ENCODE measurements at regions not wholly inside any gene's neighbourhood (a gene's known extent, or its start where the extent isn't known, plus 50 kb on each side); places are given as distances from the start of the nearest gene placed in this dataset.

- ChIA-PET CTCF (ENCODE audit: low intra/inter-chr PET ratio, low total read pairs) (no interaction called here), POLR2A (no interaction called here)
- H3K79me2 ChIP-seq (ENCODE audit: insufficient read depth, low read length): no peaks in the 10 kb centered on the region
- H4K20me1 ChIP-seq (ENCODE audit: insufficient read depth, low read length): no peaks in the 10 kb centered on the region
- TF ChIP-seq ZBTB10 (CRISPR knock-in tag; IDR thresholded peaks at IDR 0.05; ENCODE audit: borderline replicate concordance): no peak
- no peak for TF ChIP-seq ZNF501 (CRISPR knock-in tag; IDR thresholded peaks at IDR 0.05)
- no peak for TF ChIP-seq ZBTB39 (CRISPR knock-in tag; IDR thresholded peaks at IDR 0.05)
- no peak for TF ChIP-seq PRDM10 (CRISPR knock-in tag; IDR thresholded peaks at IDR 0.05; ENCODE audit: low read depth)
- in situ Hi-C loops (cut with HindIII; ENCODE audit: extremely low pct_ligation_motif_present, low pct_unique_long_range_greater_than_20kb): no loop called here
- H3K4me2 ChIP-seq (ENCODE audit: low read depth, low read length): no peak overlapping the region
- no peak overlapping the region for H3K27ac ChIP-seq (ENCODE audit: extremely low read length, insufficient read depth, low read length)
- H3K27me3 ChIP-seq (ENCODE audit: control insufficient read depth in 1 of 2, insufficient read depth in 2 of 2, low read length in 2 of 2): no peaks in the 10 kb centered on the region
- no peaks in the 10 kb centered on the region for H3K4me1 ChIP-seq (ENCODE audit: insufficient read depth, low read length)
- intact Hi-C loops (cut with micrococcal nuclease; ENCODE audit: unreplicated experiment): no loop called here
- BruUV-seq (replicated peaks): no TSS peak
- DNase-seq (ENCODE audit: low spot score): no peak
- no peak overlapping the region for H2AFZ ChIP-seq (ENCODE audit: low read length)
- H3K36me3 ChIP-seq (replicated peaks in 1 of 2; ENCODE audit: control insufficient read depth in 1 of 2, insufficient read depth in 2 of 2, low read length in 2 of 2): no peaks in the 10 kb centered on the region
- H3K4me3 ChIP-seq (replicated peaks in 1 of 3; ENCODE audit: insufficient read depth in 1 of 3, low read depth in 2 of 3, low read length in 3 of 3): no peak overlapping the region
- WGBS (ENCODE audit: low lambda C conversion rate): 0% methylated on average over 3 of the region's 3 CpGs
- FAIRE-seq: no peak
- no peak for ATAC-seq
- H3K9me3 ChIP-seq (ENCODE audit: low read length): peaks cover 3% of the 10 kb centered on the region; the same call in 1 of the 2 replicates
- H3K9ac ChIP-seq (ENCODE audit: insufficient read depth, low read depth, low read length): no peak overlapping the region
These were observed 887.1 kb upstream of the AGA start for GRCh38 chr4:178329226-178329872.

All from HepG2 (cell line).